ENCODE measurements at regions not wholly inside any gene's neighbourhood (a gene's known extent, or its start where the extent isn't known, plus 50 kb on each side); places are given as distances from the start of the nearest gene placed in this dataset.

GRCh38 chr14:101361044-101361443, 200.3 kb upstream of the DIO3 start:
- no peak for DNase-seq (ENCODE audit: low spot score in 2 of 2)
- no peaks in the 10 kb centered on the region for H3K9me3 ChIP-seq
- no peak overlapping the region for H3K4me3 ChIP-seq
- no peaks in the 10 kb centered on the region for H3K27me3 ChIP-seq (ENCODE audit: low read depth)
- no peaks in the 10 kb centered on the region for H3K36me3 ChIP-seq (replicated peaks)
- no peaks in the 10 kb centered on the region for H3K4me1 ChIP-seq
- in situ Hi-C loops (cut with MboI; ENCODE audit: low sequenced_read_pairs) = no loop called here

GRCh38 chr14:101361451-101362433, 199.6 kb upstream of the DIO3 start:
- Histone ChIP-seq H3K4me1 (no peaks in the 10 kb centered on the region), H3K4me3 (no peak overlapping the region), H3K9me3 (no peaks in the 10 kb centered on the region), H3K36me3 (replicated peaks) (no peaks in the 10 kb centered on the region), H3K27me3 (ENCODE audit: low read depth) (no peaks in the 10 kb centered on the region)
- in situ Hi-C loops (cut with MboI; ENCODE audit: low sequenced_read_pairs) = no loop called here
- DNase-seq (ENCODE audit: low spot score in 2 of 2) = no peak

DNA sequence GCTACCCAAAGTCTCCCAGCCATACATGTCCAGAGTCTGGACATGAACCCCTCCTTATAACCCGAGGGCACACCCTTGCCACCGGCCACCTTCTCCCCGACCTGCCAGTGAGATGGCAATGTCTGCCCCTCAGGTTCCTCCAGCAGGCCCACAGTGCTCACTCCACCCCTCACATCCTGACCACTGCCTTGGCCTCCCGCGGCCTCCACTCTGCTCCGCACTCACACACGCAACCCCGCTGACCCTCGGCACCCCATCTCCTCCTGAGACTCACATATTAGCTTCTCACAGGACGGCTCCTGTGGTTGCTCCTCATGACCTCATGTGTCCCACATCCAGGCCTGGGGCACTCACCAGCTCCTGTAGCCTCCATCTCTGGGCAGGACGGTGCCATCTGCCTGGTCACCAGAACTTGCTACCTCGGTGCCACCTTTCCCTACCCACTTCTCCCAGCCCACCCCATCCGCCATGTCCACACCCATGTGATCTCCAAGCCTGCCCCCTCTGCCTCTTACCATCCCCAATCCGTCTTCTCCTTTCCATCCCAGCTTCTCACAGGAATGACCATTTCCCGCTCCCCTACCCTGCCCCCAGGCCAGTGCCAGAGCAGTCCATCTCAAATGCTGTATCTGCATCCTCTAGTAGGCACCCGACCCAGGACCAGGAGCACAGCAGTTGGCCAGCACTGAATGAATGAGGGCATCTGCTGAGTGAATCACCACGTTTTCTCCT, 198.6 kb upstream of the DIO3 start:
- in situ Hi-C loops (cut with MboI; ENCODE audit: low sequenced_read_pairs) = no loop called here
- H3K27me3 ChIP-seq (ENCODE audit: low read depth) = no peaks in the 10 kb centered on the region
- H3K4me1 ChIP-seq = no peaks in the 10 kb centered on the region

DNA sequence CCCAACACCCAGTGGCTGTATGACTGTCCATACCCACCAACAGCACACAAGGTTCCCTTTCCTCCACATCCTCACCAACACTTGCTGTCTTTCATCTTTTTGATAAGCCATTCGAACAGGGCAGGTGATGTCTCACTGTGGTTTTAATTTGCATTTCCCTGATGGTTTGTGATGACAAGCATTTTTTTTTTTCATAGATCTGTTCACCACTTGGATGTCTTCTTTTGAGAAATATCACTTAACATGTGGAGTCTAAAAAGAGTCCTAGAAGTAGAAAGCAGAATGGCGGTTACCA, 198.1 kb upstream of the DIO3 start:
- Histone ChIP-seq H3K36me3 (replicated peaks) (no peaks in the 10 kb centered on the region), H3K27me3 (ENCODE audit: low read depth) (no peaks in the 10 kb centered on the region), H3K4me1 (no peaks in the 10 kb centered on the region), H3K4me3 (no peak overlapping the region), H3K9me3 (no peaks in the 10 kb centered on the region)
- DNase-seq (ENCODE audit: low spot score in 2 of 2) = no peak
- in situ Hi-C loops (cut with MboI; ENCODE audit: low sequenced_read_pairs) = no loop called here

More for the DNA sequence above, 198.6 kb upstream of the DIO3 start:
- no peaks in the 10 kb centered on the region for H3K36me3 ChIP-seq (replicated peaks)
- no peak for DNase-seq (ENCODE audit: low spot score in 2 of 2)
- H3K4me3 ChIP-seq = no peak overlapping the region
- H3K9me3 ChIP-seq = no peaks in the 10 kb centered on the region

- no peaks in the 10 kb centered on the region for H3K4me1 ChIP-seq
- DNase-seq (ENCODE audit: low spot score in 2 of 2) = no peak
- in situ Hi-C loops (cut with MboI; ENCODE audit: low sequenced_read_pairs) = no loop called here
- H3K4me3 ChIP-seq = no peak overlapping the region
- no peaks in the 10 kb centered on the region for H3K27me3 ChIP-seq (ENCODE audit: low read depth)
- no peaks in the 10 kb centered on the region for H3K36me3 ChIP-seq (replicated peaks)
- no peaks in the 10 kb centered on the region for H3K9me3 ChIP-seq
Observed at GRCh38 chr14:101363880-101364391, 197.4 kb upstream of the DIO3 start.

DNA sequence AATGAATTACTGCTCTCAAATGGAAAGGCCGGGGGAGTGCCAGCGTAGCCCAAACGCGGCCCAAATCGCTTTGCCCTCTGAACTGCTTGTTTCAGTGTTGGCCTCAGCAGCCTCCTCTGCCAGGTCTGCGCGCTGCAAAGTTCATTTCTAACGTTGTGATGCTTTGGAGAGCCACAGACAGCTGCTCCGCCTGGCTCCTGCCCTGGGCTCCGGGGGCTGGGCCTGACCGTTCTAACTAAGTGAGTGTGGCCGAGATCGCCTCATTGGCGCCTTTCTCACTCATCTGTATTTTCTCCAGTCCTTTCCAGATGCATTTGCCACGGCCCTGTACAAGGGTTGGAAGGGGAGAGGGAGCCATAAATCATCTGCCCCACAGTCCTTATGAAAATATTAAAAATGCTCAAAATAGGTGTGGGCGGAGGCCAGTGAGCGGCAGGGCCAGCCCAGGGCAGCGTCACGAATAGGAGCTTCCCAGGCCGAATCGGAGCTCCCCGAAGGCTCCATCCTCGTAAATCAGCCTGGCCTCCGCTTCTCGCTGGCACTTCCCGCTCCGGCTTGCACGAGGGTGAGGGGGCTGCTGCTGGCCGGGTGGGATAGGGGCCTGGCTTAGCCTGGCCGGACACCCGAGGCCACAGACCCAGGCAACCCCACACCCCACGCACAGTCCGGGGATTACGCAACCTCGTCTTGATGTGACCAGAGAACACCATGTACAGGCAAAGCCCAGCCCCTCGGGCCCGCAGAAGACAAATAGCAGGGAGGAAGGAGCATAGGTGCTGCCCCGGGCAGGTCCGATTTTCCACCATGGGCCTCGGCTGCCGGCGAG, 196.6 kb upstream of the DIO3 start:
- H3K4me1 ChIP-seq = no peaks in the 10 kb centered on the region
- no peak for DNase-seq (ENCODE audit: low spot score in 2 of 2)
- no peaks in the 10 kb centered on the region for H3K9me3 ChIP-seq
- in situ Hi-C loops (cut with MboI; ENCODE audit: low sequenced_read_pairs) = no loop called here
- H3K4me3 ChIP-seq = no peak overlapping the region
- H3K36me3 ChIP-seq (replicated peaks) = no peaks in the 10 kb centered on the region
- no peaks in the 10 kb centered on the region for H3K27me3 ChIP-seq (ENCODE audit: low read depth)

GRCh38 chr14:101365329-101366158, 195.8 kb upstream of the DIO3 start:
- in situ Hi-C loops (cut with MboI; ENCODE audit: low sequenced_read_pairs) = no loop called here
- peak; percentile 7 to 28 for DNase-seq (ENCODE audit: low spot score in 2 of 2)
- Histone ChIP-seq H3K27me3 (ENCODE audit: low read depth) (no peaks in the 10 kb centered on the region), H3K4me1 (no peaks in the 10 kb centered on the region), H3K9me3 (no peaks in the 10 kb centered on the region), H3K36me3 (replicated peaks) (no peaks in the 10 kb centered on the region), H3K4me3 (no peak overlapping the region)

GRCh38 chr14:101367421-101368261, 193.7 kb upstream of the DIO3 start:
- no peaks in the 10 kb centered on the region for H3K9me3 ChIP-seq
- no peaks in the 10 kb centered on the region for H3K36me3 ChIP-seq (replicated peaks)
- no peak for DNase-seq (ENCODE audit: low spot score in 2 of 2)
- H3K4me1 ChIP-seq = no peaks in the 10 kb centered on the region
- in situ Hi-C loops (cut with MboI; ENCODE audit: low sequenced_read_pairs) = no loop called here
- no peak overlapping the region for H3K4me3 ChIP-seq
- H3K27me3 ChIP-seq (ENCODE audit: low read depth) = no peaks in the 10 kb centered on the region

- Histone ChIP-seq H3K4me1 (no peaks in the 10 kb centered on the region), H3K27me3 (ENCODE audit: low read depth) (no peaks in the 10 kb centered on the region), H3K36me3 (replicated peaks) (no peaks in the 10 kb centered on the region), H3K4me3 (no peak overlapping the region), H3K9me3 (no peaks in the 10 kb centered on the region)
- in situ Hi-C loops (cut with MboI; ENCODE audit: low sequenced_read_pairs) = no loop called here
- no peak for DNase-seq (ENCODE audit: low spot score in 2 of 2)
Observed at GRCh38 chr14:101368629-101369028, 192.7 kb upstream of the DIO3 start.

DNA sequence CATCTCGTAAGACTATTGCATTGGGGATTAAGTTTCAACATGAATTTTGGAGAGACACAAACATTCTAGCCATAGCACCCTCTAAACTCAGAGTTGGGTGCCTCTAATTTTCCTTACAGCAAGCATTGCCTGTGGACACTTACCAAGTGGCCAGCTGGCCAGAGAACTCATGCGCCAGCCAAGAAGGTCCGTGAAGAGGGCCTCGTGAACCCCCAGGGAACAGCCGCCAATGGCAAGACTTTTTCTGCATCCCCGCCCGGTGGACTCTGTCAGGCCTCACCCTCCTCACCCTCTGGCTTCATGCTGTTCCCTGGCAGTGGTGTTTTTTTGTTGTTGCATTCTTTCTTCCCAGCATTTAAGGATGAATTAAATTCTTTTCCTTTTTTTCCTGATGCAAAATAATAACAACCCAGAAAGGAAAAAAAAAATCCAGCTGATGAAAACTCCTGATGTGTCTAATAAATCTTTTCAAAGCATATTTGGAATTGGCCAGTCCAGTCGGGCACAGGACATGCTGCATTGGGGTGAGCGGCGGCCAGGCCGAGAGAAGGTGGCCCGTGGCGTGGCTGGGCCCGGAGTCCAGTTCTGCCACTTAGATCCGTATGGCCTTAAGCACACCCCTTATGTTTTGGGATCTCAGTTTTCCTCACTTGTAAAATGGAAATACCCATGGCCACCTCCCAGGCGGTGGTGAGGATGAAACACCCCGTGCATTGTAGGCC, 191.9 kb upstream of the DIO3 start:
- H3K36me3 ChIP-seq (replicated peaks) = no peaks in the 10 kb centered on the region
- no peaks in the 10 kb centered on the region for H3K4me1 ChIP-seq
- H3K27me3 ChIP-seq (ENCODE audit: low read depth) = no peaks in the 10 kb centered on the region
- no peak overlapping the region for H3K4me3 ChIP-seq
- no peak for DNase-seq (ENCODE audit: low spot score in 2 of 2)
- in situ Hi-C loops (cut with MboI; ENCODE audit: low sequenced_read_pairs) = no loop called here
- H3K9me3 ChIP-seq = no peaks in the 10 kb centered on the region

DNA sequence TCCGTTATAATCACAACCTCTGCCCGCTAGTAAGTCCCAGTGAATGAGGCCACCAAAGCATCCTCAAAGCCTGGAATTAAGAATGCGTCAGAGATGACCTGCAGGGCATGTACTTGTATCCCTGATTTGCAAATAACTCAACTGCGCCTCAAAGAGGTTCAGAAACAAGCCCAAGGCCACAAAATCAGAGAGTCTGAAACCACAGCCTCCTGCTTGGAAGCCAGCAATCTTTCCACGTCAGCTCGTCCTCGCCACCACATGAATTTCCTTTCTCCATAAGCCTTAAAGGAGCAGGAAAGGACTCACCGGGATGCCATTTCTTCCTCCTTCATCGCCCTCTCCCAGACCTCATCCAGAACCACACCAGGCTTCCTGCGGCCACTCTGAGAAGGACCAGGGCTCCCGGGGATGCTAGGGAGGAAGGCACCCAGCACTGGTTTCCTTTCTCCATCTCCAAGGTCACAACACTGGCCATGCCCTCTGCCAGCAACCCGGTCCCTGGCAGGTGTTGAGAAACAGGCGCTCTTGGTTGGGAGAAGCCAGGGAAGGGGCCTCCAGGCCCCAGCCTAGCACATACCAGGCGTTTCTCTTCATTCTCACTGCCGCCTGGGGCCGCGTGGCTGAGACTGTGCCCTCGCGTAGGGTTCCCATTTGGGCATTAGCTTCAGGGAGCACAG, 191.2 kb upstream of the DIO3 start:
- in situ Hi-C loops (cut with MboI; ENCODE audit: low sequenced_read_pairs) = no loop called here
- no peaks in the 10 kb centered on the region for H3K27me3 ChIP-seq (ENCODE audit: low read depth)
- H3K4me1 ChIP-seq = no peaks in the 10 kb centered on the region
- H3K36me3 ChIP-seq (replicated peaks) = no peaks in the 10 kb centered on the region
- no peaks in the 10 kb centered on the region for H3K9me3 ChIP-seq
- no peak for DNase-seq (ENCODE audit: low spot score in 2 of 2)
- no peak overlapping the region for H3K4me3 ChIP-seq
